GM18507 (cell line): ENCODE measurements at regions not wholly inside any gene's neighbourhood (a gene's known extent, or its start where the extent isn't known, plus 50 kb on each side); places are given as distances from the start of the nearest gene placed in this dataset.
"Not testable (repeated sequence)": the region's sequence is repeated elsewhere in the genome, so short reads cannot be mapped to it uniquely, and the experiment has no call there.

ENCODE experiments used
- DNase-seq: peaks from one replicate; pipeline ENCODE4 v3.0.0; 2011; ENCODE audit warnings: low read depth; ENCODE audit not compliant: insufficient read length; ENCODE audit errors: extremely low spot score
- FAIRE-seq: peaks from 2 replicates; lab custom pipeline; 2011; peaks lifted over from hg19 to GRCh38; lab: Jason Lieb, UNC

GRCh38 chrX:65610481-65610880 lies 57.0 kb upstream of the MSN start:
- DNase-seq (no peak), FAIRE-seq (no peak)

GRCh38 chrX:65610040-65610439 lies 57.4 kb upstream of the MSN start:
- FAIRE-seq = no peak
- DNase-seq = no peak

- no peak for DNase-seq
Measured at GRCh38 chrX:65609237-65609636, 58.2 kb upstream of the MSN start.

GRCh38 chrX:65608026-65608425 lies 59.4 kb upstream of the MSN start:
- DNase-seq = no peak
- no peak for FAIRE-seq

More at GRCh38 chrX:65609237-65609636, 58.2 kb upstream of the MSN start:
- no peak for FAIRE-seq

- DNase-seq (no peak), FAIRE-seq (peak; percentile 52)
Measured at GRCh38 chrX:65607070-65607742, 60.2 kb upstream of the MSN start.

GRCh38 chrX:65602221-65602560 lies 65.3 kb upstream of the MSN start:
- FAIRE-seq = no peak

GRCh38 chrX:65601530-65602220 lies 65.8 kb upstream of the MSN start:
- FAIRE-seq = peak; percentile 15
- no peak for DNase-seq

More at GRCh38 chrX:65602221-65602560, 65.3 kb upstream of the MSN start:
- no peak for DNase-seq

GRCh38 chrX:65601126-65601525 lies 66.3 kb upstream of the MSN start:
- DNase-seq = no peak
- peak; percentile 9 for FAIRE-seq

DNA sequence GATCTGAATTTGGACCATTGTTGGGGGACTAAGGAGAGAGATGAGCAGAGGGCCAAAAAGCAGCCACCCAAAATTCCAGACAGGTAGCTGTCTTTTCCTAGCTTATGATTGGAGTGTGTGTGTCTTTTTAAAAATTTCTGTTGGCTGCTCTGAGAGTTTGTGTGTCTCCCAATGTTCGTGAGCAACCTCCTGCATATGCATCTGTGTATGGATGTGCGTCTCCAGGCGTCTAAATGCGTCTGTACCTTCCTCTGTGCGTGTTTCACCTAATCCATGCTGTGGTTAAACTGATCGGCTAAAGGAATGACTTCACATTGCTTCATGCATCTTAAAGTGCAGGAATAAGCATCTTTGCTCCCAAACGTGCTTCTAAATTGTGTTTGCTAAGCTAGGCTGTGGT lies 65.5 kb upstream of the LAS1L start:
- FAIRE-seq (no peak), DNase-seq (no peak)

DNA sequence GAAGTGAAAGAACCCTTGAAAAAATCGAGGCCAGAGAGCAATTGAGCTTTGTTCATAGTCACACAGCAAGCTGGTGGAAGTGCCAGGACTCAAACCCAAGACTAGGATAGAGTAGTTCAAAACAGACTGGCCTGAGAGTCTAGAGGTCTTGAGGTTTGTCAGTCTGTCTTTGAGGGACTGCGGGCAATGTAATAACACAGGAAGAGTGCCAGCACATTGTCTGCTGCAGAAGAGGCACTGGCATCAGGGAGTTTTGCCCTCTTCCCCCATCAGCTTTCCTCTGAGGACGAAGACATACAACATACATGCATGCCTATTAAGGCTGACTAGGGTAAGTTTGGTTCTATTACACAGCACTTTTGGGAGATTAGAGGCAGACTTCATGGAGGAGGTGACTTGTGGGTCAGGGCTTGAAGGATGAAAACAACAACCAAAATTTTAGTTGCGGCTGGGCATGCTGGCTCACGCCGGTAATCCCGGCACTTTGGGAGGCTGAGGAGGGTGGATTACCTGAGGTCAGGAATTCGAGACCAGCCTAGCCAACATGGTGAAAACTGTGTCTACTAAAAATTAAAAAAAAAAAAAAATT lies 64.1 kb upstream of the LAS1L start:
- no peak for DNase-seq
- no peak for FAIRE-seq

DNA sequence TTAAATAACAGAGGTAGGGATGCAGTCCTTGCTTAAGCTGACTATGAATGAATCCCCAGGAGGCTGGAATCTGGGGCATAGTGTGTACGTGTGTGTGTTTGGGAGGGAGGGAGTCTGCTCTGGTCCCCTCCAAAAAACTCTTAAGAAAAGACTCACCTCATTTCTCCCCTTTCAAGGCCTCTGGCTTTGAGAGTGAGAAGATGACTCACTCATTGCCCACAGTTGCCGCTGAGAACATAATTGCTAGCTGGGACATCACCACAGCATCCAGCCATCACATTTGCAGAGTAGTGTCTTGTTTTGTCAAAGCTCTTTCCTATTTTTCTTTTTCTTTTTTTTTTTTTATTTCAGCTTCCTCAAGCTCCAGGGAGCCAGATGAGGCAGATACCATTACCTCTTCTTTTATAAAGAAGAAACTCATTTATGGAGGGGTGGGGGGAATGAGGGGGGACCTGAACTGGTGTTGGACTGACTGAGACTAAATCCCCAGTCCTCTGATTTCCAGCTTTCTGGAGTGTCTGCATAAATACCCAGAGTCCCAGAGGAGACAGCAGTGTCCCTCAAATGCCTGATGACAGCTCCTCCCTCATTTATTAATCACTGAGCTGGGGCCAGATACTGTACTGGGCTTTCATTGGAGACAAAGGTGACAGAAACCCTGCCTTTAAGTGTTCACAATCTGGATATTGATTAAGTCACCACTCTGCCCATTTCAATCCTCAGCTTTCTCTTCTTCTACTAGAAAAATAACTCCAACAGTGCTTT lies 61.9 kb upstream of the LAS1L start:
- FAIRE-seq = peak; percentile 72
- DNase-seq = no peak

DNA sequence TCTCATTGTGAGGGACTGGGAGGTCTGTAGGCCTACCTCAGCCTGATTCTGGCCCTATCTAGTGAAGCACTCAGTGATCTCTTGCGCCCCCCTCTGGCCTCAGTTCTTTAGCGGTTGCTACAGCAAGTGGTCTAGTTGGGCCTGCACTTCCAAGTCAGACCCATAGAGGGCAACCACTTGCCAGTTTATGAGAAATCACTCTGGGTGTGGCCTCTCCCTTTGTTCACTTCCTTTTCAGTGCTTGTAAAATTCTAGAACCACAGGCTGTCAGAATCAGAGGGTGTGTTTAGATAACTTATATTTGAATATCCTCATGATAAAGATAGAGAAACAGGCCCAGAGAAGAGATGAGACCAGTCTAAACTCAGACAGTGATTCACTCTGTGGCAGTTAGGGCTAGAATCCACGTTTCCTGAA lies 60.9 kb upstream of the LAS1L start:
- peak; percentile 30 for DNase-seq
- FAIRE-seq = peak; percentile 97

GRCh38 chrX:65591206-65591605 lies 56.6 kb upstream of the LAS1L start:
- FAIRE-seq (no peak), DNase-seq (no peak)

DNA sequence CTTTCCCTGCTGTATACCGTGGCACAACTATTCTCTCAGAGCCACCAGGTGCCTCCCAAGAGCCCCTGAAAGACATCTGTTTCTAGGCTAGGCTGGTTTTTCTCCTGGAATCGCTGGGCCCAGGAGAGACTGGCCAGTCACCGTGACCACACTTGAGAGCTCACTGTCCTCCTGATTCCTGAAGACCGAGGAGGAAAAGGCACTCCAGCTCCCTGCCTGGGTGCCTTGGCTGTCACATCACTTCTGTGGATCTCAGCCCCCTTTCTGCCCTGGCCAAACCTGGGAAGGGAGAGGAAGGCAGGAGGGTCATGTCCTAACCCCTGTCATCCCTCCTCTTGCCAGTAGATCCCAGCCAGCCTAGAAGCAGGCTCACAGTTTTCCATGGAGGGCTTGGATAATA lies 54.7 kb upstream of the LAS1L start:
- DNase-seq = no peak
- FAIRE-seq = no peak

GRCh38 chrX:65588795-65589194 lies 54.2 kb upstream of the LAS1L start:
- FAIRE-seq (no peak), DNase-seq (no peak)

DNA sequence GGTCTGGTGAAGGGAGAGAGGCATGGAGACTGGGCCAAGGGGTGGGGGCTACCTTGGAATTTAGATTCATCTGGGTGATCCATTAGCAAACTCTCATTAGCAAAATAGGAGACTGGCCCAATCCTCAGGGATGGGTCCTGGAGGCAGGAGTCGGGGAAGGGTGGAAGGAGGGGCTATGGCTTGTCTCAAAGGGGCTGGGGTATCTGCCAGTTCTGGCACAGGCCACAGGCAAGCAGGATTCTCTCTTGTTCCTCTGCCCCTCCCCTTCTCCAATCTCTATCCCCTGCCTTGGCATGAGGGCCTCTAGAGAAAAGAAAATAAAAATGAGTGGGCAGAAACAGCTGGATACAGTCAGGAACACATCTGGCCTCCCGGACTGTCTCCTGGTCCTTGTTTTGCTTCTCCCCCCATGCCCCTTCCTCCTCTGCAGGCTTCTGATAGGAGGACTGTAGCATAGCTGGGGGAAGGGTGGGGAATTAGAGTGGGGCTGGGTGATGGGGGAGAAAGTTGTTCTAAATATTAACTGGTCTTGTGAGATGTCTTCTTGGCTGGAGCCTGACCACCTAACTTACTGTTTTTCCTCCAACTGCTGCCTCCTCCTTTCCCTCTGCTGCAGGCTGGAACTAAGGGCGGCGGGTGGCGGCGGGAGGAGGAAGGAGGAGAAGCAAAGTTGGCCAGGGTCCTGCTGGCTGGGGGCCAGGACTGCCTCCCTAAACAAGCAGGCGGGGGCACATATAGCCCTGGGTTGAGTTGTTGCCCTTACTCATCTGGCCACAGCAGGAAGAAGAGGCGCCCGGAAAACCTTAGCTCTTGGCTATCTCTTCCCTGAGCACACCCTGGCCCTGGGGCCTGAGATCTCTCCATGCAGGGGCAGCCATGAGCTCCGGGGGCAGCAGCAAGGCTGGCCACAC lies 53.3 kb upstream of the LAS1L start:
- FAIRE-seq (no peak), DNase-seq (no peak)

- no peak for FAIRE-seq
- no peak for DNase-seq
Measured at GRCh38 chrX:65586491-65586890, 51.9 kb upstream of the LAS1L start.

DNA sequence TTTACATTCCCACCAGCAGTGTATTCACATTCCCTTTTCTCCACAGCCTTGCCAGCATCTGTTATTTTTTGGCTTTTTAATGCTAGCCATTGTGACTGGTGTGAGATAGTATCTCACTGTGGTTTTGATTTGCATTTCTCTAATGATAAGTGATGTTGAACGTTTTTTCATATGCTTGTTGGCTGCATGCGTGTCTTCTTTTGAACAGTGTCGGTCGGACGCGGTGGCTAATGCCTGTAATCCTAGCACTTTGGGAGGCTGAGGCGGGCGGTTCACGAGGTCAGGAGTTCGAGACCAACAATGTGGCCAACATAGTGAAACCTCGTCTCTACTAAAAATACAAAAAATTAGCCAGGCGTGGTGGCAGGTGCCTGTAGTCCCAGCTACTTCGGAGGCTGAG lies 50.6 kb upstream of the LAS1L start:
- not testable (repeated sequence) for DNase-seq
- peak; percentile 75 for FAIRE-seq
